Aorta (tissue), 5 donors: ENCODE measurements at regions not wholly inside any gene's neighbourhood (a gene's known extent, or its start where the extent isn't known, plus 50 kb on each side); places are given as distances from the start of the nearest gene placed in this dataset.

Source experiments
- ATAC-seq: fragments of 200-7000 bp; cut with Tn5 transposase; one replicate; pipeline ENCODE4 v1.9.1; 2022; ENCODE audit warnings: moderate library complexity; ENCODE audit not compliant: low FRiP score
- DNase-seq, 2 donors: peaks; one replicate each; pipeline ENCODE4 v3.0.0-alpha.2; 2020
- H3K27ac ChIP-seq, 2 donors: one replicate each; pipeline ENCODE4 v1.5.1; 2013; ENCODE audit warnings: low read length in 2 of 2, mild to moderate bottlenecking in 2 of 2, moderate library complexity in 2 of 2, control low read depth in 1 of 2, inconsistent platforms in 1 of 2, low read depth in 1 of 2
- H3K27me3 ChIP-seq, 2 donors: one replicate each; pipeline ENCODE4 v1.6.1; 2013; ENCODE audit warnings: control low read depth in 1 of 2, low read length in 1 of 2, mild to moderate bottlenecking in 1 of 2, moderate library complexity in 1 of 2; ENCODE audit not compliant: insufficient read depth in 2 of 2, control insufficient read depth in 1 of 2
- H3K36me3 ChIP-seq, 2 donors: one replicate each; pipeline ENCODE4 v1.6.1; 2013; ENCODE audit warnings: control low read depth in 1 of 2, low read length in 1 of 2, mild to moderate bottlenecking in 1 of 2; ENCODE audit not compliant: insufficient read depth in 2 of 2, control insufficient read depth in 1 of 2
- H3K4me1 ChIP-seq, 2 donors: one replicate each; pipeline ENCODE4 v1.6.1; 2013; ENCODE audit warnings: low read length in 2 of 2, control low read depth in 1 of 2, mild to moderate bottlenecking in 1 of 2, moderate library complexity in 1 of 2; ENCODE audit not compliant: insufficient read depth in 2 of 2, control insufficient read depth in 1 of 2
- H3K4me3 ChIP-seq, 2 donors: one replicate each; pipeline ENCODE4 v1.5.1; 2013; ENCODE audit warnings: low read length in 2 of 2, control low read depth in 1 of 2, mild to moderate bottlenecking in 1 of 2
- H3K9me3 ChIP-seq: one replicate; pipeline ENCODE4 v1.6.1; 2013; ENCODE audit warnings: mild to moderate bottlenecking, low read length; ENCODE audit not compliant: control insufficient read depth
- WGBS, 2 donors: extraction: QIAGEN DNeasy Blood & Tissue Kit; methylation state at CpG; one replicate each; pipeline ENCODE4 v1.1.7; 2013; 5-methylcytosine and 5-hydroxymethylcytosine counted together
- intact Hi-C, 2 donors: fragments of 100-400 bp; cut with DNase I; formaldehyde crosslinking; loops; one replicate each; pipeline versions ENCODE4 v1.14.2 to v1.15.0; 2022
- donor health status: healthy with polysubstance abuse.
- donor health status: Bipolar disorder and iron deficiency.
- donor health status: DM: no; HTN: no; CAD: no.
- donor health status: DM: no; HTN: no; CAD: no.
- donor health status: DM: yes; HTN: yes; CAD: no.

GRCh38 chr11:115047631-115048030 is 369.3 kb downstream of the NXPE2 start:
- H3K4me3 ChIP-seq = no peak overlapping the region
- peaks cover 0 to 1% of the 10 kb centered on the region in 2 donors for H3K27me3 ChIP-seq
- H3K9me3 ChIP-seq = no peaks in the 10 kb centered on the region
- ATAC-seq (no peak), DNase-seq (no peak)
- H3K27ac ChIP-seq = no peak overlapping the region
- 89 to 90% methylated on average over 3 of the region's 3 CpGs for WGBS, 2 donors
- H3K36me3 ChIP-seq = no peaks in the 10 kb centered on the region
- intact Hi-C loops = no loop called here
- no peaks in the 10 kb centered on the region for H3K4me1 ChIP-seq

- intact Hi-C loops = no loop called here
- no peaks in the 10 kb centered on the region for H3K9me3 ChIP-seq
- peaks cover 0 to 1% of the 10 kb centered on the region in 2 donors for H3K27me3 ChIP-seq
- 73 to 76% methylated on average over 11 of the region's 11 CpGs for WGBS, 2 donors
- no peak overlapping the region for H3K4me3 ChIP-seq
- H3K4me1 ChIP-seq = no peaks in the 10 kb centered on the region
- DNase-seq (no peak), ATAC-seq (no peak)
- no peak overlapping the region for H3K27ac ChIP-seq
- H3K36me3 ChIP-seq = no peaks in the 10 kb centered on the region
These were observed 371.5 kb downstream of the NXPE2 start for GRCh38 chr11:115049796-115050195.

- no peak for DNase-seq
- Histone ChIP-seq H3K4me1 (no peaks in the 10 kb centered on the region), H3K27ac (no peak overlapping the region), H3K27me3 (peaks cover 0 to 1% of the 10 kb centered on the region in 2 donors), H3K9me3 (no peaks in the 10 kb centered on the region), H3K4me3 (no peak overlapping the region), H3K36me3 (no peaks in the 10 kb centered on the region)
- intact Hi-C loops = no loop called here
- no peak for ATAC-seq
- whole genome bisulfite sequencing, 2 donors = 44 to 46% methylated on average over 6 of the region's 6 CpGs
These were observed 372.4 kb downstream of the NXPE2 start for GRCh38 chr11:115050756-115051155.

- intact Hi-C loops = no loop called here
- no peak for DNase-seq
These were observed 373.7 kb downstream of the NXPE2 start for GRCh38 chr11:115051938-115052590.

GRCh38 chr11:115052601-115053000 is 374.3 kb downstream of the NXPE2 start:
- ATAC-seq = no peak
- Histone ChIP-seq H3K36me3 (no peaks in the 10 kb centered on the region), H3K4me1 (no peaks in the 10 kb centered on the region), H3K27ac (no peak overlapping the region), H3K27me3 (peaks cover 0 to 1% of the 10 kb centered on the region in 2 donors), H3K4me3 (no peak overlapping the region), H3K9me3 (peaks cover 4% of the 10 kb centered on the region)
- DNase-seq = no peak
- 89 to 91% methylated on average over 9 of the region's 9 CpGs for WGBS, 2 donors
- intact Hi-C loops = no loop called here

More at GRCh38 chr11:115051938-115052590, 373.7 kb downstream of the NXPE2 start:
- WGBS, 2 donors = 59 to 70% methylated on average over 6 of the region's 6 CpGs
- Histone ChIP-seq H3K9me3 (no peaks in the 10 kb centered on the region), H3K4me1 (no peaks in the 10 kb centered on the region), H3K27ac (no peak overlapping the region), H3K27me3 (peaks cover 0 to 1% of the 10 kb centered on the region in 2 donors), H3K36me3 (no peaks in the 10 kb centered on the region), H3K4me3 (no peak overlapping the region)
- no peak for ATAC-seq

GRCh38 chr11:115054570-115055538 is 376.5 kb downstream of the NXPE2 start:
- no peaks in the 10 kb centered on the region for H3K36me3 ChIP-seq
- 43 to 45% methylated on average over 13 of the region's 13 CpGs for WGBS, 2 donors
- no peaks in the 10 kb centered on the region for H3K4me1 ChIP-seq
- peaks cover 5% of the 10 kb centered on the region for H3K9me3 ChIP-seq
- DNase-seq = no peak
- no peak overlapping the region for H3K27ac ChIP-seq
- no peak overlapping the region for H3K4me3 ChIP-seq
- intact Hi-C loops = no loop called here
- ATAC-seq = no peak
- peaks cover 0 to 1% of the 10 kb centered on the region in 2 donors for H3K27me3 ChIP-seq

GRCh38 chr11:115056514-115056913 is 378.2 kb downstream of the NXPE2 start:
- no peak overlapping the region for H3K27ac ChIP-seq
- no peak for ATAC-seq
- no peaks in the 10 kb centered on the region for H3K36me3 ChIP-seq
- DNase-seq = no peak
- intact Hi-C loops = no loop called here
- no peaks in the 10 kb centered on the region for H3K27me3 ChIP-seq
- H3K4me1 ChIP-seq = no peaks in the 10 kb centered on the region
- peaks cover 6% of the 10 kb centered on the region for H3K9me3 ChIP-seq
- no peak overlapping the region for H3K4me3 ChIP-seq

- Histone ChIP-seq H3K4me1 (no peaks in the 10 kb centered on the region), H3K9me3 (peaks cover 13% of the 10 kb centered on the region), H3K4me3 (no peak overlapping the region), H3K27me3 (no peaks in the 10 kb centered on the region), H3K36me3 (no peaks in the 10 kb centered on the region), H3K27ac (no peak overlapping the region)
- no peak for ATAC-seq
- intact Hi-C loops = no loop called here
- WGBS, 2 donors = 9 to 13% methylated on average over 4 of the region's 4 CpGs
- no peak for DNase-seq
These were observed 382.5 kb downstream of the NXPE2 start for GRCh38 chr11:115060840-115061239.

GRCh38 chr11:115065314-115065713 is 387.0 kb downstream of the NXPE2 start:
- intact Hi-C loops = no loop called here
- ATAC-seq (no peak), DNase-seq (no peak)
- Histone ChIP-seq H3K27ac (no peak overlapping the region), H3K4me3 (no peak overlapping the region), H3K36me3 (no peaks in the 10 kb centered on the region), H3K9me3 (peaks cover 8% of the 10 kb centered on the region), H3K27me3 (no peaks in the 10 kb centered on the region), H3K4me1 (no peaks in the 10 kb centered on the region)
- WGBS, 2 donors = 95 to 96% methylated on average over 3 of the region's 3 CpGs
